DMS114 treated with DMSO at 0.1 percent for 48 hours (cell line): ENCODE measurements at regions not wholly inside any gene's neighbourhood (a gene's known extent, or its start where the extent isn't known, plus 50 kb on each side); places are given as distances from the start of the nearest gene placed in this dataset.

Experiments
- DNase-seq: peaks from one replicate; lab custom pipeline; 2025; ENCODE audit not compliant: unreplicated experiment; lab: John Stamatoyannopoulos, UW

GRCh38 chr14:31943217-31943799, 133.8 kb upstream of the ARHGAP5 start:
- DNase-seq, result no peak

- no peak for DNase-seq
These were observed 133.2 kb upstream of the ARHGAP5 start for GRCh38 chr14:31943861-31944255.

GRCh38 chr14:31944256-31945073, 132.6 kb upstream of the ARHGAP5 start:
- DNase-seq, result no peak

DNA sequence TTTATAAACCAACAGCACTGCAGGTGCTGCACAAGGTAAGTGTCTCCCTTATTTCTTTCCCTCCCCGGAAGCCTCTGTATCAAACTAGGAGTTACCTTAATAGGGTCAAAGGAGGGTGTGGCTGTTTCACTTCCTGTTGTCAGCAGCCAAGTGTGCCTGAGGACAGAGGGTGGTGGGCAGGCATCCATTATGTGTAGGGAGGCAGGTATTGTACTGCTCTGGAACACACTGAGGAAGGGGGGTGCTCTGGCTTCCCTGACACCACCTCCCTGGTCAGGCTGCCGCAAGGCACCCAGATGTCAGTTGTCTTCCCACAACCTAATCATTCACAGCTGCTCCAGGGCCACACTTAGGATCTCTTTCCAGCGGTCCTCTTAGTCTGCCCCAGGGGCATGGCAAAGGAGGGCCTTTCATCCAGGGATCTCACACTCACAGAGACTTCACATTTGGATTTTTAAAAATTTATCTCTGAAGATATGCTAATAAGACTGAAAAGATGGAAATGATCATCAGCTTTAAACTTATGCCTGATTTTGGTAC, 132.0 kb upstream of the ARHGAP5 start:
- DNase-seq, result no peak

GRCh38 chr14:31945701-31946100, 131.4 kb upstream of the ARHGAP5 start:
- DNase-seq, result no peak

GRCh38 chr14:31947076-31947475, 130.0 kb upstream of the ARHGAP5 start:
- no peak for DNase-seq

DNA sequence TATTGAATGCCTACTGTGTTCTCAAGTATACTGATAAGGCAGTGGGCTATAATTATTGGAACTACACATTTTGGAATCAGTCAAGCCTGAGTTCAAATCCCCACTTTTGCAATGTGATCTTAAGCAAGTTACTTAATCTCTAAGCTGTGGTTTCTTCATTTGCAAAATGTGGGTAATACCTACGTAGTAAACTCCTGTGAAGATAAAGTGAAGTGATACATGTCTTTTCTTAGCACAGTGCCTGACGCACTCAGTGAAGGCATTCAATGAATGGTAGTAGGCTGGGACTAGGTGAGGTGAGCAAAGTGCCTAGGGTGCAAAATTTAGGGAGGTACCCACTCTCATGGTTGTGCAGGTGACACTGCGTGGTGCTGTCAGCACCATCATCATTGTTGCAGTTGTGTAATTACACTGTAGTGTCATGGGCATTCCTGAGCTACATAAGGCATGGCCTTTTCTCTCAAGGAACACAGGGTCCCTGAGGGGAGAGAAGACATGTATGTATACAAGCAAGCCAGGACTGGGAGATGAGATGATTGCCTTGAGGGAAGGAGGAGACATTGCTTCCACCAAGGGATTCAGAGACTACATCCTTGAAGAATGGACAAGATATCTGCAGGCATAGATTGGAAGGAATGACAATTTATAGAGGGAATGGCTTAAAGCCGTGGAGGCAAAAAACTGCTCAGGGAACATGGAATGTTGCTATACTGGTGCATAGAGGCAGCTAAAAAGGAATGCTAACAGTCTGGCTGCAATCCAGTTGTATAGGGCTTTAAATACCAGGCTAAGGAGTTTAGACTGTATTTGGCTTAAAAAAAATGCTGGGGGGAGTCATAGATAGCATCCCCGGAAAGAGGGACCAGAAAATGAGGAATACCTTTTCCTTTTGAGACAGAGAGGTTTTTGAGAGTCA, 129.2 kb upstream of the ARHGAP5 start:
- DNase-seq, result no peak

GRCh38 chr14:31949709-31950108, 127.4 kb upstream of the ARHGAP5 start:
- DNase-seq, result no peak

- no peak for DNase-seq
These were observed 126.8 kb upstream of the ARHGAP5 start for GRCh38 chr14:31950331-31950730.

GRCh38 chr14:31950764-31951637, 126.1 kb upstream of the ARHGAP5 start:
- no peak for DNase-seq

GRCh38 chr14:31951638-31951964, 125.5 kb upstream of the ARHGAP5 start:
- DNase-seq, result no peak

DNA sequence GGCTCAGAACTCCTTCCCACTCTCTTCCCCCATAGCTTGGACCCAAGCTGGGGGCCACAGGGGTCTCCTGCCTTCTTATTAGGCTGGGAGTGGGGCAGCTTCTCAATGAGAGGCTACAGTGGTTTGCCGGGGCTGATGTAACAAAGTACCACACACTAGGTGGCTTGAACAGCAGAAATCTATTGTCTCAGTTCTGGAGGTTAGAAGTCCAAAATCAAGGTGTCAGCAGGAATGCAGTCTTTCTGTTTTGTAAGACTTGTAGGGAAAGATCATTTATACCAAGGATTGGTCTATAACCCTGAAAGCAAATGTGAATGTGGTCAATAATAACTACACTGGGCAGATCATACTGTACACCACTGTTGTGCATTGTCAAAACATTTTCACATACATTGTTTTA, 124.5 kb upstream of the ARHGAP5 start:
- no peak for DNase-seq

DNA sequence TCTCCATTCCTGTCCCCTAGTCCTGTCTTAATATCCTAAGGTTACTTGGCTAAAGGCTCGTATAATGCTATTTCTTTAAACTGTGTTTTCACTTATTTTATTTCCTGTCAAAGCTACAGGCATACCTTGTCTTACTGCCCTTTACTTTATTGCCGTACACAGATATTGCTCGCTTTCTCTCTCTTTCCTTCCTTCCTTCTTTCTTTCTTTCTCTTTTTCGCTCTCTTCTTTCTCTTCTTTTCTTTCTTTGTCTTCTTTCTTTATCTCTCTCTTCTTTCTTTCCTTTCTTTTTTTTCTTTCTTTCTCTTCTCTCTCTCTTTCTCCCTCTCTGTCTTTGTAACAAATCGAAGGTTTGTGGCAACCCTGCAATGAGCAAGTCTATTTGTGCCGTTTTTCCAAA, 123.9 kb upstream of the ARHGAP5 start:
- DNase-seq, result no peak

DNA sequence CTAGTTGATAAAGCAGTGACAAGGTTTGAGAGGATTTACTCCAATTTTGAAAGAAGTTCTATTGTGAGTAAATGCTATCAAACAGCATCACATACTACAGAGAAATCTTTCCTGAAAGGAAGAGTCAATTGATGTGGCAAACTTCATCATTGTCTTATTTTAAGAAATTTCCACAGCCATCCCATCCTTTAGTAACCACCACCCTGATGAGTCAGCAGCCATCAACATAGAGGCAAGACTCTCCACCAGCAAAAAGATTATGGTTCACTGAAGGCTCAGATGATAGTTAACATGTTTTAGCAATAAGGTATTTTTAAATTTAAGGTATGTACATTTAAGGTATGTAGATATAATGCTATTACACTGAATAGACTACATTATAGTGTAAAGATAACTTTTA, 122.1 kb upstream of the ARHGAP5 start:
- DNase-seq, result no peak

DNA sequence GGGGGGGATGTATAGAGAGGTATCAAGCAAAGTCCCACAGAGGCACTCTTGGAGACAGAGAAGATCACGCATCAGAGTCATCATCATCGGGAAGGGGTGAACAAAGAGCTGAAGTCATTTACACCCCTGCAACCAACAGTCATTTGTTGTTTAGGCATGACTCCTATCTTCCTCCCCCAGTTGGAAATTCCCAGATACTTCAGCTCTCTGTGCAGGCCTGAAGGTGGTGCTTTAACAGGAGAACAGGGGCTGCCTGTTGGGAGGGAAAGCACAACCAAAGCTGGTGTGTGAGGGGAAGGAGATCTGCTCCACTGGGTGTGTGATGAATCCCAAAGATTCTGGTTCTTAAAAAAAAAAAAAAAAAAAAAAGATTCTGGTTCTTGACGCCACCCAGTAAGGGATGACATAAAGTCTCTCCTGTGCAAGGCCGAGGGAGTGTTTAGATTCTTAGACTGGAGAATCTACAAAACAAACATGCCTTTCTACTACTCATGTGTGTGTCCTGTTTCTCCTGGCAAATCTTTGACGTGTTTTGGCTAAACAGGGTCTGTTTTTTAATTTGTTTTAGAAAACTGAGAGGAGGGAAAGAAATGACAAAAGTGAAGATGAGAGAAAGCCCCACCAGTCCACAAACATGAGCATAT, 121.0 kb upstream of the ARHGAP5 start:
- DNase-seq, result no peak

GRCh38 chr14:31957565-31957964, 119.5 kb upstream of the ARHGAP5 start:
- DNase-seq, result no peak

- DNase-seq, result no peak
These were observed 117.1 kb upstream of the ARHGAP5 start for GRCh38 chr14:31960039-31960438.

DNA sequence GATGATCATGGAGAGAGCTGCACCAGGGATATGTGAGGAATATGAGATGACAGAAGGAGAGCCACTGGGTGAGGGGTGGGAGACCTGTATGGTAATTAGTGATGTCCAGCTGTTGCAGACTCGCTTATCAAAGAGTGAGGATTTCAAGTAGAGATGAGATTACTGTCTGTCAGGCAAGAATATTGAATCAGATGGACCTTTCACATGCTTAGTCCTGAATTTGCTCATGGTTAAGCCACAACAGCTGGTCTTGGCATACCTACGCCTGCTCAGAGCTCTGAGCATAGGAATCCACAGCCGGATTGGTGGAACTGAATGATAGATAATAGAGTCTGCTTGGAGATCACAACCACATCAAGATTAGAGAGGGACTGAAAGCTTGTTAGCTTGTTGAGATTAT, 115.2 kb upstream of the ARHGAP5 start:
- no peak for DNase-seq

DNA sequence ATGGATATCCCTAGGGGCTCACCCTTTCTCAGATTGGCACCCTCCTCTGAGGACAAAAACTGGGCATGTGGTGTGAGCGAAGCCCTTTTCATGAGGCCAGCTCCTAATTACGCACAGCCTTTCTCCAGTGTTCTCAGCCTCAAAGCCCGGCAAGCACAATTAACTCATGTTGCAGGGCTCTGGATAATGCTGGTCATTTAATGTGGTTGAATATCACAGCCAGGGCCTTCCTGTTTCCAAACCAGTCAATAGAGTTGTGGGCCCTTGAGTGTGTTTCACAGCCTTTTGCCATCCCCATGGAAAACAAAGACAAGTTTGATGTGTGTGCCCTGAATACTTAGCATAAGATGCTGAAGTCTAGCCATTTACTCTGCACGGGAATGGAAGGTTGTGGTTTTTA, 114.2 kb upstream of the ARHGAP5 start:
- DNase-seq, result no peak

- no peak for DNase-seq
These were observed 113.5 kb upstream of the ARHGAP5 start for GRCh38 chr14:31963587-31963986.
